ENCODE measurements at regions not wholly inside any gene's neighbourhood (a gene's known extent, or its start where the extent isn't known, plus 50 kb on each side); places are given as distances from the start of the nearest gene placed in this dataset.

DNA sequence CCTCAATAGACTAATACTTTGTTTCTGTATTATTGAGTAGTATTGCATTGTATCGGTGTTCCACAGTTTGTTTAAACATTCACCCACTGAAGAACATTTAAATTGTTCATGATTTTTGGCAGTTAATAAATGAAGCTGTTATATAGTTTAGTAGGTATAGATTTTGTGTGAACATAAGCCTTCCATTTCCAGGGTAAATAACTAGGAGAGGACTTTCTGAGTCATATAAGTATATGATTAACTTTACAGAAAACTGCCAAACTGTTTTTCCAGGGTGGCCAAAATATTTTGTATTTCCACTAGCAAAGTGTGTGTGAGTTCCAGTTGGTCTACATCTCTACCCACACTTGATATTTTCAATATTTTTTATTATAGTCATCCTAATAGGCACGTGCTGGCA is 70.0 kb upstream of the MLIP start:
- DNase-seq (ENCODE audit: low spot score): no peak
- no peak overlapping the region for H3K4me2 ChIP-seq (ENCODE audit: insufficient read depth, low read length, poor library complexity, severe bottlenecking)
- no peak overlapping the region for H3K4me3 ChIP-seq (ENCODE audit: low read length in 2 of 2)
- H3K4me1 ChIP-seq (ENCODE audit: control insufficient read depth in 2 of 2, insufficient read depth in 1 of 2, low read depth in 1 of 2, low read length in 2 of 2): no peaks in the 10 kb centered on the region
- no peak overlapping the region for H4K91ac ChIP-seq (ENCODE audit: low read depth, low read length, poor library complexity)
- no peak overlapping the region for H3K9ac ChIP-seq (ENCODE audit: low read depth, low read length, poor library complexity)
- H2BK120ac ChIP-seq (ENCODE audit: low read depth, low read length): no peak overlapping the region
- H2AFZ ChIP-seq (ENCODE audit: low read length): no peak overlapping the region
- H3K9me3 ChIP-seq (replicated peaks in 1 of 2; ENCODE audit: control insufficient read depth in 2 of 2, insufficient read depth in 1 of 2, low read depth in 1 of 2, low read length in 2 of 2): no peaks in the 10 kb centered on the region
- no peaks in the 10 kb centered on the region for H3K36me3 ChIP-seq (replicated peaks in 1 of 2; ENCODE audit: control insufficient read depth in 2 of 2, insufficient read depth in 2 of 2, low read length in 2 of 2)
- H2AK5ac ChIP-seq (ENCODE audit: low read depth, low read length): no peak overlapping the region
- H3K27ac ChIP-seq (replicated peaks; ENCODE audit: low read length): no peak overlapping the region
- H3K79me1 ChIP-seq (ENCODE audit: low read depth, low read length): no peaks in the 10 kb centered on the region
- no peak overlapping the region for H2BK15ac ChIP-seq (ENCODE audit: low read length)
- no peak overlapping the region for H3K14ac ChIP-seq (ENCODE audit: low read length)
- WGBS, 2 donors (ENCODE audit: extremely low coverage in 2 of 2, insufficient read length in 2 of 2, insufficient replicate concordance in 1 of 2): no CpG with 5 or more reads among the region's 2 CpGs
- H4K8ac ChIP-seq (ENCODE audit: low read depth, low read length): no peak overlapping the region
- no peak overlapping the region for H2BK5ac ChIP-seq (ENCODE audit: low read length)
- no peak overlapping the region for H3K18ac ChIP-seq (ENCODE audit: low read length)
- no peak overlapping the region for H3K4ac ChIP-seq (ENCODE audit: low read length)
- H3K23ac ChIP-seq (ENCODE audit: low read depth, low read length, poor library complexity): no peak overlapping the region
- H2BK12ac ChIP-seq (ENCODE audit: low read length): no peak overlapping the region
- H3K27me3 ChIP-seq (ENCODE audit: control insufficient read depth in 3 of 3, insufficient read depth in 3 of 3, low read depth in 1 of 3, low read length in 3 of 3): no peaks in the 10 kb centered on the region

DNA sequence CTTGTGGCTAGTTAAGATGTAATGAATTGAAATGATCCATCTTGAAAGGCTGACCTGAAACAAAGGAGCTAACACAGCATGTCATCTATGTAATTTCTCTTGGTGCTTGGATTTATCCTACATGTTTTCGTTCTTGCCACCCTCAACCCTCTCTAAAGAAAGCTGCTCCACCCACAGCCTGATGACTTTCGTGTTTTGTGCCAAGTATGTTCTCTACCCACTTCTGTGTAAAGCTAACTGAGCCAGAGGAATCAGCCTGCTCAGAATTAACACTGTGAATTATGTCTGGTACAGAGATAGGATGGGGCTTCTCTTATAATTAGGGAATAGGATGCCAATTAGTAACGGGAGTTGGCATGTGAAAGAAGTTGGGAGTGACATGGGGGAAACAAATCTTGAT is 67.9 kb upstream of the MLIP start:
- H3K27ac ChIP-seq (replicated peaks; ENCODE audit: low read length): no peak overlapping the region
- no peaks in the 10 kb centered on the region for H3K36me3 ChIP-seq (replicated peaks in 1 of 2; ENCODE audit: control insufficient read depth in 2 of 2, insufficient read depth in 2 of 2, low read length in 2 of 2)
- no peak overlapping the region for H3K4me2 ChIP-seq (ENCODE audit: insufficient read depth, low read length, poor library complexity, severe bottlenecking)
- no peak overlapping the region for H2BK5ac ChIP-seq (ENCODE audit: low read length)
- no peak overlapping the region for H3K4me3 ChIP-seq (ENCODE audit: low read length in 2 of 2)
- no peak overlapping the region for H3K4ac ChIP-seq (ENCODE audit: low read length)
- H3K23ac ChIP-seq (ENCODE audit: low read depth, low read length, poor library complexity): no peak overlapping the region
- H3K9me3 ChIP-seq (replicated peaks in 1 of 2; ENCODE audit: control insufficient read depth in 2 of 2, insufficient read depth in 1 of 2, low read depth in 1 of 2, low read length in 2 of 2): no peaks in the 10 kb centered on the region
- no CpG with 5 or more reads among the region's 3 CpGs for WGBS, 2 donors (ENCODE audit: extremely low coverage in 2 of 2, insufficient read length in 2 of 2, insufficient replicate concordance in 1 of 2)
- no peaks in the 10 kb centered on the region for H3K79me1 ChIP-seq (ENCODE audit: low read depth, low read length)
- H3K18ac ChIP-seq (ENCODE audit: low read length): no peak overlapping the region
- no peak overlapping the region for H4K91ac ChIP-seq (ENCODE audit: low read depth, low read length, poor library complexity)
- H3K14ac ChIP-seq (ENCODE audit: low read length): no peak overlapping the region
- H2AFZ ChIP-seq (ENCODE audit: low read length): no peak overlapping the region
- H3K27me3 ChIP-seq (ENCODE audit: control insufficient read depth in 3 of 3, insufficient read depth in 3 of 3, low read depth in 1 of 3, low read length in 3 of 3): no peaks in the 10 kb centered on the region
- no peaks in the 10 kb centered on the region for H3K4me1 ChIP-seq (ENCODE audit: control insufficient read depth in 2 of 2, insufficient read depth in 1 of 2, low read depth in 1 of 2, low read length in 2 of 2)
- no peak overlapping the region for H3K9ac ChIP-seq (ENCODE audit: low read depth, low read length, poor library complexity)
- H2BK15ac ChIP-seq (ENCODE audit: low read length): no peak overlapping the region
- no peak overlapping the region for H2BK120ac ChIP-seq (ENCODE audit: low read depth, low read length)
- H2AK5ac ChIP-seq (ENCODE audit: low read depth, low read length): no peak overlapping the region
- DNase-seq (ENCODE audit: low spot score): no peak
- H4K8ac ChIP-seq (ENCODE audit: low read depth, low read length): no peak overlapping the region
- H2BK12ac ChIP-seq (ENCODE audit: low read length): no peak overlapping the region

DNA sequence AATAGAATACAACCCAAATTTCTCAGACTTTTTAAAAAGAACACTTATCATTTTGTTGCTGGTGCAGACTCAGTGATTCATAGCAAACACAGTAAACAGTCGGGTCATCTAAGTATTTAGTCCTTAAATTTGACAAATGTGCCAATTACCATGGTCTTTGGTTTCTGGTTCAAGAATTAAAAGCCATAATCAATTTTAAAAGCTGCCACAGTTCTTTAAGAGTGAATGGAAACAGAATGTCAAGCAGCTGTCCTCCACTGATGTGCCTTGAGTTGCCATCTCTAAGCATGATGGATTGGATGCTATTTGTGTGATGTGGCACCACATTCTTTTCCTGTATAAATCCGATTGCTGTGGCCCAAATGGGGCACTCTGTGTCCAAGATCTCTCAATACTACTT is 67.2 kb upstream of the MLIP start:
- no peak overlapping the region for H3K18ac ChIP-seq (ENCODE audit: low read length)
- H2AFZ ChIP-seq (ENCODE audit: low read length): no peak overlapping the region
- H3K23ac ChIP-seq (ENCODE audit: low read depth, low read length, poor library complexity): no peak overlapping the region
- no CpG with 5 or more reads among the region's 2 CpGs for WGBS, 2 donors (ENCODE audit: extremely low coverage in 2 of 2, insufficient read length in 2 of 2, insufficient replicate concordance in 1 of 2)
- H4K91ac ChIP-seq (ENCODE audit: low read depth, low read length, poor library complexity): no peak overlapping the region
- DNase-seq (ENCODE audit: low spot score): no peak
- no peak overlapping the region for H4K8ac ChIP-seq (ENCODE audit: low read depth, low read length)
- H3K9ac ChIP-seq (ENCODE audit: low read depth, low read length, poor library complexity): no peak overlapping the region
- H3K79me1 ChIP-seq (ENCODE audit: low read depth, low read length): no peaks in the 10 kb centered on the region
- no peak overlapping the region for H3K14ac ChIP-seq (ENCODE audit: low read length)
- H2BK15ac ChIP-seq (ENCODE audit: low read length): no peak overlapping the region
- no peak overlapping the region for H2BK12ac ChIP-seq (ENCODE audit: low read length)
- no peak overlapping the region for H3K27ac ChIP-seq (replicated peaks; ENCODE audit: low read length)
- no peaks in the 10 kb centered on the region for H3K27me3 ChIP-seq (ENCODE audit: control insufficient read depth in 3 of 3, insufficient read depth in 3 of 3, low read depth in 1 of 3, low read length in 3 of 3)
- H2BK5ac ChIP-seq (ENCODE audit: low read length): no peak overlapping the region
- no peak overlapping the region for H3K4me3 ChIP-seq (ENCODE audit: low read length in 2 of 2)
- H3K4me2 ChIP-seq (ENCODE audit: insufficient read depth, low read length, poor library complexity, severe bottlenecking): no peak overlapping the region
- no peaks in the 10 kb centered on the region for H3K36me3 ChIP-seq (replicated peaks in 1 of 2; ENCODE audit: control insufficient read depth in 2 of 2, insufficient read depth in 2 of 2, low read length in 2 of 2)
- H2BK120ac ChIP-seq (ENCODE audit: low read depth, low read length): no peak overlapping the region
- H3K9me3 ChIP-seq (replicated peaks in 1 of 2; ENCODE audit: control insufficient read depth in 2 of 2, insufficient read depth in 1 of 2, low read depth in 1 of 2, low read length in 2 of 2): no peaks in the 10 kb centered on the region
- no peak overlapping the region for H2AK5ac ChIP-seq (ENCODE audit: low read depth, low read length)
- no peak overlapping the region for H3K4ac ChIP-seq (ENCODE audit: low read length)
- no peaks in the 10 kb centered on the region for H3K4me1 ChIP-seq (ENCODE audit: control insufficient read depth in 2 of 2, insufficient read depth in 1 of 2, low read depth in 1 of 2, low read length in 2 of 2)

DNA sequence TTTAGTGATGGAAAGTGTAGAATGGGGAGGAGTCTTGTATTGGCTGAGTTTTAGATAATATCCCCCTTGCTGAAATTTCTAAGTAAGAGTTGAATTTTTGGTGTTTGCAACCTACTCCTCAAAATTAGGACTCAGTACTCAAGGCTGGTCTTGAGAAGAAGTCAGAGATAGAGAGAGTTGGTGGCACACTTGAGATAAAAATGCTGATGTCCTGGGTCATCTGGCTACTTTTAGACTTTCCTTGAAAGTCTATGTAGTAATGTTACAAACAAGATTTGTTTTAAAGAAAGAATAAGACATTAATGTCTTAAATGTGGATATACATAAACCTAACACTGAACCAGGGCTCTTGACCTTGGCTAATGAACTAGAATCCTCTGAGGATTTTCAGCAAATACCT is 62.5 kb upstream of the MLIP start:
- H3K79me1 ChIP-seq (ENCODE audit: low read depth, low read length): no peaks in the 10 kb centered on the region
- no peak overlapping the region for H2BK120ac ChIP-seq (ENCODE audit: low read depth, low read length)
- H2BK12ac ChIP-seq (ENCODE audit: low read length): no peak overlapping the region
- no peak overlapping the region for H3K14ac ChIP-seq (ENCODE audit: low read length)
- H3K23ac ChIP-seq (ENCODE audit: low read depth, low read length, poor library complexity): no peak overlapping the region
- no peaks in the 10 kb centered on the region for H3K36me3 ChIP-seq (replicated peaks in 1 of 2; ENCODE audit: control insufficient read depth in 2 of 2, insufficient read depth in 2 of 2, low read length in 2 of 2)
- peaks cover under 1% of the 10 kb centered on the region in 2 donors for H3K4me1 ChIP-seq (ENCODE audit: control insufficient read depth in 2 of 2, insufficient read depth in 1 of 2, low read depth in 1 of 2, low read length in 2 of 2)
- no peak overlapping the region for H2BK5ac ChIP-seq (ENCODE audit: low read length)
- no peaks in the 10 kb centered on the region for H3K9me3 ChIP-seq (replicated peaks in 1 of 2; ENCODE audit: control insufficient read depth in 2 of 2, insufficient read depth in 1 of 2, low read depth in 1 of 2, low read length in 2 of 2)
- H3K27me3 ChIP-seq (ENCODE audit: control insufficient read depth in 3 of 3, insufficient read depth in 3 of 3, low read depth in 1 of 3, low read length in 3 of 3): no peaks in the 10 kb centered on the region
- H4K8ac ChIP-seq (ENCODE audit: low read depth, low read length): no peak overlapping the region
- H2AK5ac ChIP-seq (ENCODE audit: low read depth, low read length): no peak overlapping the region
- no peak overlapping the region for H2BK15ac ChIP-seq (ENCODE audit: low read length)
- no peak overlapping the region for H3K4ac ChIP-seq (ENCODE audit: low read length)
- no peak for DNase-seq (ENCODE audit: low spot score)
- H3K4me2 ChIP-seq (ENCODE audit: insufficient read depth, low read length, poor library complexity, severe bottlenecking): no peak overlapping the region
- no peak overlapping the region for H3K18ac ChIP-seq (ENCODE audit: low read length)
- H3K27ac ChIP-seq (replicated peaks; ENCODE audit: low read length): no peak overlapping the region
- no peak overlapping the region for H3K4me3 ChIP-seq (ENCODE audit: low read length in 2 of 2)
- no peak overlapping the region for H4K91ac ChIP-seq (ENCODE audit: low read depth, low read length, poor library complexity)
- no peak overlapping the region for H2AFZ ChIP-seq (ENCODE audit: low read length)
- H3K9ac ChIP-seq (ENCODE audit: low read depth, low read length, poor library complexity): no peak overlapping the region
